Activated naive CD4-positive, alpha-beta T cell treated with anti-CD3 and anti-CD28 coated beads, Interleukin-2, amount 50 U/mL, for 16 hours (primary cell): ENCODE measurements at regions not wholly inside any gene's neighbourhood (a gene's known extent, or its start where the extent isn't known, plus 50 kb on each side); places are given as distances from the start of the nearest gene placed in this dataset.

Experiments
- DNase-seq: peaks from one replicate; pipeline ENCODE4 v3.0.0-alpha.2; 2020

DNA sequence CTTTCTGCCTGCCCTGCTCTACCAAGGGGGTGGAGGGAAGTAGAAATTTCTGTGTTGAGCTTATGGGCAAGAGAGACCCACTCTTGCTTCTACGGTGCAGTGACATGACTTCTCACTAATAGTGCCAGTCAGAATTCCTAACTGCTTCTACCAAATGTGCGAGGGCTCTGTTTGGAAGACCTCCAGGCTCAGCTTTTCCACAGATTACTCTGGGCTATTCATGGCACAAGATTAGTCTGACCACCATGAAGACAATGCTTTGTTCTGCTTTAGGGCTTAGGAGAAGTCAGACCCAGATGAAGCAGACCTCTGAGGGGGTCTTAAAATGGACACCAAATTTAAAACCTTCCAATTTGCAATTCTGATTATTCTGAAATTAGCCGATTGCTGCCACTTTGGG, 195.9 kb upstream of the TBC1D5 start:
- DNase-seq: no peak

DNA sequence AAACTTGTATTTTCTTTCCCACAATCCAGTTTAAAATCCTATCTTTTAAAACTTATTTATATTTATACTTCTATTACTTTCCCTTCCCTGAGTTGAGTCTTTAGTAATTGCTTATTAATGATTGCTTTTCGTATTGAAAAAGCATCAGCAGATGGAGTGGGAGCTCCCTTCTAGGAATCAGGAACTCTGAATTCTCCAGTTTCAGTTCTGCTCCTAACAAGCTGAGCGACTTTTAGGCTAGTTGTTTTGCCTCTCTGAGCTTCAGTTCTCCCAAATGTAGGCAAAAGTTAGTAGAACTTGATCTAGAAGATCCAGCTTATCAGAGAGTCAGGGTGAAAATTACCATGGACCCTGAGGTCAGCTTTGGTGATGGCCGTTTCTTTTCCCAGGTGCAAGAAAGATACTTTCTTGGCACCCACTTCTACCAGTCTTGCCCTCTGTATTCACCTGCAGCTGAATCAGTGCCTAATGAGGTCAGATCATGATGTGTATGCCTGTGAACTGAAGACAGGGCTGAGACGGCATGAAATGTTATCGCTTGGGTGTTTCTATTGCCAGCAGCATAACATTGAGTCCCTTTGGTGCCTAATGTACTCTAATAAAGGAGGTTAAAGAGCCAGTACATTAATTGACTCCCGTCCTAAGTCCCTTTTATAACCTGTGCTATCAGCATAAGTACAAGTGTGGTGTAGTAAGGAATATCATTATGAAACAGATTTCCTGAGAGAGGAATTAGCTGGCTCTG, 194.5 kb upstream of the TBC1D5 start:
- DNase-seq: no peak

DNA sequence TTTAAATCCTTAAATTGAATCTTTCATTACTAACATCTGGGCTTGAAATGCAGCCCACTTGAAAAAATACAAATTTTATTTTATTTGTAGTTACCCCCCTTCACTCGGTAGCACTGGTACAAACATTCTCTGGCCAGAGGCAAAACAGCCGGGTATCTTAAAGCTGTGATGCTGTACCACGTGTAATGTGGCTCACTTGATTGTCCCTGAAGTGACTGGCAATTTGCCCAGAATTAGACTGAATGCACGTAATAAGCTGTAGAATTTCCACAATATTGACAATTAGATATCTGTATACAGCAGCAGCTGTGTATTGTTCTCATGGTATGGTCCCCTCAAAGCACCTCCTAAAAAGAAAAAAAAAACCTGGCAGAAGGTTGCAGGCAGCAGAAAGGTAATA, 192.8 kb upstream of the TBC1D5 start:
- DNase-seq: no peak

DNA sequence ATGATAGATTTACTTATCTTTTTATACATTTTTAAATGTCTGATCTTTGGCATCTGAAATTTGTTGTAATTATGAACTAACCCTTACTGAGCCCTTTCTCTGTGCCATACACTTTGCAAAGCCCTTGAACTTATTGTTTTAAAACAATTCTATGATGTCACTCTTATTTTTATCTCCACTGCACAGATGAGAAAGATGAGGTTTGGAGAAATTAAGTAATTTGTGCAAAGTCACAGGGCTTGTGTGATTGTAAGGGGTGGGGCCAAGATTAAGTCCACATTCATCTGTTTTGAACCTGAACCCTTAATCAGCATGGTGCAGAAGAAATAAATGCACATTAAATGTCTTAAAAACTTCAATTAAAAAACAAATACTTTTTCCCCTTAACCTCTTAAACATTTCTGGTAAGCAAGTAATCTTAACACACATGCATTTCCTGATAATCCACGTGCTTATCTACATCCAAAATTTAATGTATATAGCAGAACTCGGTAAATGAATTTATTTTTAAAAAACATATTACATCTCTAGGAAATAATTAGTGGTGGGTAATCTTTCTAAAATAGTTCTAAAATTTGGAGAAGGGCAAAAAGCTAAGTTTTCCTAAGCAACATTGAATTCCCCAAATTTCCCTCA, 189.8 kb upstream of the TBC1D5 start:
- DNase-seq: no peak

- DNase-seq: no peak
These were observed 188.7 kb upstream of the TBC1D5 start for GRCh38 chr3:17931131-17931530.

GRCh38 chr3:17928502-17929145, 186.2 kb upstream of the TBC1D5 start:
- DNase-seq: no peak

DNA sequence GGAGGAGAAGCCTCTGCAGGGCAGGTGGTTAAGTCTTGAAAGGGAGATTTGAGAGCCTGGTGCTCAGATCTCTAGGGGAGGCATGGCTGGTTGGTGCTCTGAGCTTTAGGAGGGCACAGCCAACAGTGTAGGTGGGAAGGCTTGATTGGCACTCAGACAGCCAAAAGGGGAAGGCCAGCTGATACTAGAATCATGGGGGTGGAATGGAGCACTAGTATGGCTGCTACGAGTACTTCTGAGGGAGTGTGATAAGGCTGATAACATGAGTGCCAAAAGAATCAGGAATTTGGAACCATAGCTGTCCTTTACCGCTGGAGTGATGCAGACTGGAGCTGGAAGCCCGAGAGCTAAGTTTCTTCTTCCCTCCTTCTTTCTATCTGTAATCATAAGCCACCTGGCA, 184.6 kb upstream of the TBC1D5 start:
- no peak for DNase-seq

DNA sequence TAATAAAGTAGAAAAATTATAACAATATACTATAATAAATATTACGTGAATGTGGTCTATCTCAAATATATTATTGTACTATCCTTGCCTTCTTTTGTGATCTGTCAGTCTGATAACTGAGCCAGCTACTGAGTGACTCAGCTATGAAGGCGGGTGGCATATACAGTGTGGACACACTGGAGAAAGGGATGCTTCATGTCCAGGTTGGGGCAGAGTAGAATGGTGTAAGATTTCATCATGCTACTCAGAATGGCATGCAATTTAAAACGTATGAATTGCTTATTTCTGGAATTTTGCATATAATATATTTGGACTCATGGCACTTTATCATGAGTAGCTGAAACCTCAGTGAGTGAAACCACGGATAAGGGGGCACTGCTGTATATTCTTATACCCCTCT, 172.9 kb upstream of the TBC1D5 start:
- no peak for DNase-seq

GRCh38 chr3:17913359-17913758, 170.9 kb upstream of the TBC1D5 start:
- DNase-seq: no peak

DNA sequence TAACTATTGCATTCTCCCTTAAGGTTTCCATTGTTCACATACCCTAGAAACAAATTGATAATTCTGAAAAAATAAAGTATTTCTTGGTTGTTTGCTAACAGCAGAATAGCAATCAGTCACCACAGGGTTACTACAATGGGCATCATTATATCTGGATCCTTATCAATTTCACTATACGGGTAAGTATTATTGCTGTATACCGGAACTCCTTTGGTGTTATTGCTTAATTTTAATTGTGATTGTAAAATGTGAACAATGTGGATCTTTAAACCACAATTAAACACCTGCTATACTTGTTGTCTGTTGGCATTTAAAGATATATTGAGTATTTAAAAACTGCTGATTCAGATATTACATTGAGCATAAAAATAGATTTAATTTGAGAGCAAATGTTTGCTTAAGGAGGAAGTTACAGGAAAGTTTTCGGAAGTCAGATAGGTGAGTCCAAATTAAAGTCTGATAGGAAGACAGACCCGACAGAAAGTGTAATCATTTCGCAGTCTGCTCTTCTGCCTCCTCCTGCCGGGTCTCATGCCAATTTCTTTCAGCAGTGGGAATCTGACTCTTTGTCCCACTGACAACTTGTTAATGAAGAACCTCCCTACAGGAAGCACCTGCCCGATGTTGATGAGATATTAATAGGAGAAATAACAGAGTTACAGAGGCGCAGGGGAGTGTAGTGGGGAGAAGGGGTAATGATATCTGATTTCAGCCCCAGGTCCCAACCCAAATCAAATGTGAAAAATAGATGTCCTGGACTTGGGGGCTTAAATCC, 169.7 kb upstream of the TBC1D5 start:
- DNase-seq: no peak

- no peak for DNase-seq
These were observed 168.5 kb upstream of the TBC1D5 start for GRCh38 chr3:17910922-17911321.

- no peak for DNase-seq
These were observed 167.3 kb upstream of the TBC1D5 start for GRCh38 chr3:17909714-17910113.

GRCh38 chr3:17908399-17909191, 166.2 kb upstream of the TBC1D5 start:
- DNase-seq: no peak

- no peak for DNase-seq
These were observed 163.6 kb upstream of the TBC1D5 start for GRCh38 chr3:17905996-17906395.

DNA sequence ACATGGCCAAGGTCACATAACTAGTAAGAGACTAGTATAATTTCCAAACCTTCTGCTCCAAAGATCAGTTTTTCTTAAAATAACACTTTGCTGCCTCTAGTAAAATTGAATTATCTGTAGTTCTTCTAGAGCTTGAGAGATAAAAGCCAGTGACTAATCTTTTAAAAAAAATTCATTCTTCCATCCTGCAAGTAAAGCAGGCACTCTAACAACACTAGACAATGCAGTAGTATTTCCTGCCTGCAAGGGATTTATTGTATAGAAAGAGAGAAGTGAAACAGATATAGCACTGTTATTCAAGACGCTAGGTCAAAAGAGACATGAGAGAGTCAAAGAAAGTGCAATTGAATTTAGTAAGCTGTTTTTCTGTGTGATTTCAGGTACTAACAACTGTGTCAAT, 159.5 kb upstream of the TBC1D5 start:
- no peak for DNase-seq

- peak; percentile 47 for DNase-seq
These were observed 152.1 kb upstream of the TBC1D5 start for GRCh38 chr3:17894434-17895060.

DNA sequence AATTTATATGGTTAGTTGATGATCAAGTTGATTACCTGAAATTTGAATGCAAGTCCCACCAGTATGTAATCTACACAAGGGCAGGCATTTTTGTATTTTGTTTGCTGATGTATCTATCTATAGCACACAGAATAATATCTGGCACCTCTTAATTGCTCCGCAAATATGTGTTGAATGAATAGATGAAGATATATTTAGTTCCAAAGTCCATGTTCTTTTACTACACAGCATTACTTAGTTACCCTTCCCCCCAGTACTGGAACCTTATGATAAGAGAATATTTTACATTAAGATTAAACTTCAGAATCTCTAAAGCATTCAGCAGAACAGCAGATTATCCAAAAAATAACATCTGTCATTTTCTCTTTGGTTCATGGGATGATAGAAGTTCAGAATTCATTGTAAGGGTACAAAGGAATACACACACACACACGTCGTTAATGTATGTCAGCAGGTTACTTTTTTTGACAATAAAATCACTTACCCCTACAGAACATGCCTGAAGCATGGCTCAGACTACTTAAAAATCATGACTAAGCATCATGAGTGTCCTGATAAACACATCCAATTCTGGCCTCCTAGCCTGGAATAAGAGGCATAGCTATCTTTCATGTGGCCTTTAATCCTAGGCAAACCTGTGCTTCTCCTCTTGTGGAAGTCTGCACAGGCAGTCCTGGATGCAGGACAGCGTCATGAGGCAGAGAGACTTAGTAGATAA, 148.9 kb upstream of the TBC1D5 start:
- DNase-seq: no peak

DNA sequence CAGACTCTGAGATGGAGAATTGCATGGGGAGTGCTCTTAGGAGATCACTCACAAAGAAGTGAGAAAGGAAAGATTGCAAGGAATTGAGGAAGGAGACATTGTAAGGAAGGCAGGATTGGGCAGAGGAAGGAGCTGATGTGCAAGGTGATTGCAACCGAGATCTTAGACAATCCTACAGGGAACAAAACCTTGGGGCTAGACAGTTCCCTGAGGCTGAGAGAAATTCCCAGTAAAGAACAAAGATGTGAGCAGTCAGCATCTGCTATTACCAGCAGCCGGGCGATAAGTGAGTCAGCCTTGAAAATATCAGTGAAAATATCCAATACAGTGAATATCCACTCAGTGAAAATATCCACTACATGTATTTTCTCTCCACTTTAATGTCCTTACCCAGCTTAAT, 143.6 kb upstream of the TBC1D5 start:
- no peak for DNase-seq

GRCh38 chr3:17882981-17883380, 140.6 kb upstream of the TBC1D5 start:
- DNase-seq: no peak

DNA sequence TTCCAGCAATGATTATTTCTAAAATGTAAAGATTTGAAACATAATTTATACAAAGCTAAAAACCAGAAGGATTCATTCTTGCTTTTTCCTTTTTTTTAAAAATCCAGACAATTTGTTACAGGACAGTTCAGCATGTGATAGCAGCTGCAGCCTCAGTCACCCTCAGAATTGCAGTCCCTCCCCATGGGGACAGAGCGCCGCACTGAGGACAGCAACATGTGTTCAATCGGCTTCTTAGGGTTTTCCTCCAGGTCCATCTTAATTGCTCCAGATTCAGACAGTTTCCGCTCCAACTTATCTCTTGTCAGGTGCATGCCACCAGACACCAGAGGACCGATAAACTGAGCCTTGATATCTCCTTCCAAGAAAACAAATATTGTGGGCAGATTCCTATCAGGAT, 134.9 kb upstream of the TBC1D5 start:
- no peak for DNase-seq

- DNase-seq: no peak
These were observed 132.2 kb upstream of the TBC1D5 start for GRCh38 chr3:17874636-17875035.

- DNase-seq: no peak
These were observed 130.0 kb upstream of the TBC1D5 start for GRCh38 chr3:17872457-17872856.
